Stimulated activated naive CD8-positive, alpha-beta T cell treated with anti-CD3 and anti-CD28 coated beads, Interleukin-15, Interleukin-2, amounts not matched to agents 100 ng/mL and 50 ng/mL, for 24 hours (primary cell): ENCODE measurements at regions not wholly inside any gene's neighbourhood (a gene's known extent, or its start where the extent isn't known, plus 50 kb on each side); places are given as distances from the start of the nearest gene placed in this dataset.

ENCODE experiments used
- H3K27ac Mint-ChIP-seq: one replicate; pipeline ENCODE4 v1.8.0; 2021; ENCODE audit warnings: mild to moderate bottlenecking, mixed read lengths
- H3K27me3 Mint-ChIP-seq: one replicate; pipeline ENCODE4 v1.8.0; 2021; ENCODE audit warnings: mixed read lengths
- H3K36me3 Mint-ChIP-seq: one replicate; pipeline ENCODE4 v1.8.0; 2021; ENCODE audit warnings: low read depth, mixed read lengths
- H3K4me1 Mint-ChIP-seq: one replicate; pipeline ENCODE4 v1.8.0; 2021; ENCODE audit warnings: low read depth, mixed read lengths
- H3K4me3 Mint-ChIP-seq: one replicate; pipeline ENCODE4 v1.8.0; 2021; ENCODE audit warnings: mild to moderate bottlenecking, mixed read lengths
- H3K9me3 Mint-ChIP-seq: one replicate; pipeline ENCODE4 v1.8.0; 2021; ENCODE audit warnings: mixed read lengths

GRCh38 chr1:201763455-201764140 is 65.4 kb upstream of the IPO9 start:
- H3K36me3 Mint-ChIP-seq = no peaks in the 10 kb centered on the region
- H3K4me1 Mint-ChIP-seq = peaks cover 2% of the 10 kb centered on the region
- peaks cover 4% of the 10 kb centered on the region for H3K27me3 Mint-ChIP-seq
- no peak overlapping the region for H3K27ac Mint-ChIP-seq
- H3K9me3 Mint-ChIP-seq = no peaks in the 10 kb centered on the region
- H3K4me3 Mint-ChIP-seq = no peak overlapping the region

DNA sequence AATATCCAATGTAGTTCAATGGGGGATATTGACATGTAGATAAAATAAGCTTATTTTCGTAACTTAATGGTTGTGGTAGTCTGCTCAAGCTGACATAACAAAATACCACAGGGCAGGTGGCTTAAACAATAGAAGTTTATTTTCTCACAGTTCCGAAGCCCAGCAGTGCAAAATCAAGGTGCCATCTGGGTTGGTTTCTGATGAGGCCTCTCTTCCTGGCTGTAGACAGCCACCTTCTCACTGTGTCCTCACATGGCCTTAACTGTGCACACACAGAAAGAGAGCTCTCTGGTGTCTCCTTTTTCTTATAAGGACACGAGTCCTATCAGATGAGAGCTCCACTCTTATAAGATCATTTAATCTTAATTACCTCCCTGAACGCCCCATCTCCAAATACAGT is 64.8 kb upstream of the IPO9 start:
- H3K4me3 Mint-ChIP-seq = no peak overlapping the region
- no peak overlapping the region for H3K27ac Mint-ChIP-seq
- H3K9me3 Mint-ChIP-seq = no peaks in the 10 kb centered on the region
- H3K27me3 Mint-ChIP-seq = peaks cover 4% of the 10 kb centered on the region
- no peaks in the 10 kb centered on the region for H3K36me3 Mint-ChIP-seq
- no peaks in the 10 kb centered on the region for H3K4me1 Mint-ChIP-seq

- Mint-ChIP-seq H3K9me3 (no peaks in the 10 kb centered on the region), H3K4me3 (no peak overlapping the region), H3K36me3 (no peaks in the 10 kb centered on the region), H3K4me1 (no peaks in the 10 kb centered on the region), H3K27ac (no peak overlapping the region), H3K27me3 (peaks cover 4% of the 10 kb centered on the region)
These were observed 64.4 kb upstream of the IPO9 start for GRCh38 chr1:201764579-201764978.

GRCh38 chr1:201766131-201766866 is 62.7 kb upstream of the IPO9 start:
- H3K27ac Mint-ChIP-seq = no peak overlapping the region
- peaks cover 4% of the 10 kb centered on the region for H3K27me3 Mint-ChIP-seq
- no peaks in the 10 kb centered on the region for H3K36me3 Mint-ChIP-seq
- H3K4me3 Mint-ChIP-seq = no peak overlapping the region
- no peaks in the 10 kb centered on the region for H3K4me1 Mint-ChIP-seq
- no peaks in the 10 kb centered on the region for H3K9me3 Mint-ChIP-seq

DNA sequence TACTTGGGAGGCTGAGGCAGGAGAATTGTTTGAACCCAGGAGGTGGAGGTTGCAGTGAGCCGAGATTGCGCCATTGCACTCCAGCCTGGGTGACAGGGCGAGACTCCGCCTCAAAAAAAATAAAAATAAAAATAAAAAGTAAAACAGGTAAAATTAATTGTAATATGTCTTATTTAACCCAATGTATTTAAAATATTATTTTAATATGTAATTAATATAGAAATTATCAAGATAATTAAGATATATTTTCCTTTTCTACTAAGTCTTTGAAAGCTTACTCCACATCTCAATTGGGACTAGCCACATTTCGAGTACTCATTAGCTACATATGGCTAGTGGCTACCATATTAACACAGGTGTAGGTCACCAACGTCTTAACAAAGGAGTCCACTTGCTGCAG is 61.6 kb upstream of the IPO9 start:
- Mint-ChIP-seq H3K4me3 (no peak overlapping the region), H3K27ac (no peak overlapping the region), H3K9me3 (peaks cover 9% of the 10 kb centered on the region), H3K36me3 (no peaks in the 10 kb centered on the region), H3K27me3 (peaks cover 4% of the 10 kb centered on the region), H3K4me1 (no peaks in the 10 kb centered on the region)

GRCh38 chr1:201769072-201769471 is 59.9 kb upstream of the IPO9 start:
- H3K27me3 Mint-ChIP-seq = no peaks in the 10 kb centered on the region
- peaks cover 11% of the 10 kb centered on the region for H3K9me3 Mint-ChIP-seq
- H3K4me3 Mint-ChIP-seq = no peak overlapping the region
- H3K4me1 Mint-ChIP-seq = no peaks in the 10 kb centered on the region
- H3K27ac Mint-ChIP-seq = no peak overlapping the region
- H3K36me3 Mint-ChIP-seq = no peaks in the 10 kb centered on the region

- Mint-ChIP-seq H3K27ac (no peak overlapping the region), H3K4me3 (no peak overlapping the region)
These were observed 59.0 kb upstream of the IPO9 start for GRCh38 chr1:201769966-201770365.

DNA sequence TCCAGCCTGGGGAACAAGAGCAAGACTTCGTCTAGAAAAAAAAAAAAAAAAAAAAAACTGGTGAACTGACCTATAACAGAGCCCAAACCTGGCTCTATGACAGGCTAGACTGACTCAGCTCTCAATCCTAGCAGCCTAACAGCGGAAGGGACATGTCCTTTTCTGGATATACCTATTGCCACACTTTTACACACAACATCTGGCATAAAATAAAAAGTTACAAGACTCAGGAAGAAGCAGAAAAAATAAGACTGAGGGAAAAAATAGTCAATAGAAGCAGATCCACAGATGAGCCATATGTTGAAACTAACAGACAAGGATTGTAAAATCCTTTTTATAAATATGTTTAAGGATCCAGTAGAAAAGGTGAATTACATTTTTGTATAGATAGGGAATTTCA is 57.5 kb upstream of the IPO9 start:
- no peak overlapping the region for H3K27ac Mint-ChIP-seq
- no peaks in the 10 kb centered on the region for H3K4me1 Mint-ChIP-seq
- no peaks in the 10 kb centered on the region for H3K27me3 Mint-ChIP-seq
- no peaks in the 10 kb centered on the region for H3K36me3 Mint-ChIP-seq
- H3K4me3 Mint-ChIP-seq = no peak overlapping the region
- peaks cover 11% of the 10 kb centered on the region for H3K9me3 Mint-ChIP-seq

More at GRCh38 chr1:201769966-201770365, 59.0 kb upstream of the IPO9 start:
- H3K9me3 Mint-ChIP-seq = peaks cover 11% of the 10 kb centered on the region
- H3K4me1 Mint-ChIP-seq = no peaks in the 10 kb centered on the region
- no peaks in the 10 kb centered on the region for H3K27me3 Mint-ChIP-seq
- H3K36me3 Mint-ChIP-seq = no peaks in the 10 kb centered on the region

DNA sequence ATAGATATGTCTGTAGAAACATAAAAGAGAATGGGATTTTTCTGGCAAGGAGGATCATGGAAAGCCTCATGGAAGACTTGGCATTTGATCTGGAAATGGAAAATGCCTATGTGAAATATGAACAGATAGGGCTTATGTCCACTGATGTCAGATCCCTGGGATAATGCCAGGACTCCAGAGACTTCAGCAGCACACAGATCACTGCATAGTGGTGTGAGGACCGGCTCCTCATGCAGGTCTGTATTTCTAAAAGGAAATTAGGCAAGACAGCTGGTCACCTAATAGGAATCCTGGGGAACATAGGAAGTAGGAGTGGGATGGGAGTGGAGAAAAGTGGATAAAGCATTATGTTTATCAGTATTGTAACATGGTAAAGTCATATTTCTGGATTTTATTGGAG is 56.8 kb upstream of the IPO9 start:
- H3K4me3 Mint-ChIP-seq = no peak overlapping the region
- no peaks in the 10 kb centered on the region for H3K27me3 Mint-ChIP-seq
- peaks cover 11% of the 10 kb centered on the region for H3K9me3 Mint-ChIP-seq
- no peaks in the 10 kb centered on the region for H3K36me3 Mint-ChIP-seq
- no peaks in the 10 kb centered on the region for H3K4me1 Mint-ChIP-seq
- no peak overlapping the region for H3K27ac Mint-ChIP-seq

GRCh38 chr1:201773764-201774163 is 55.2 kb upstream of the IPO9 start:
- no peak overlapping the region for H3K4me3 Mint-ChIP-seq
- peaks cover 11% of the 10 kb centered on the region for H3K9me3 Mint-ChIP-seq
- H3K27ac Mint-ChIP-seq = no peak overlapping the region
- H3K36me3 Mint-ChIP-seq = no peaks in the 10 kb centered on the region
- H3K27me3 Mint-ChIP-seq = no peaks in the 10 kb centered on the region
- H3K4me1 Mint-ChIP-seq = no peaks in the 10 kb centered on the region

DNA sequence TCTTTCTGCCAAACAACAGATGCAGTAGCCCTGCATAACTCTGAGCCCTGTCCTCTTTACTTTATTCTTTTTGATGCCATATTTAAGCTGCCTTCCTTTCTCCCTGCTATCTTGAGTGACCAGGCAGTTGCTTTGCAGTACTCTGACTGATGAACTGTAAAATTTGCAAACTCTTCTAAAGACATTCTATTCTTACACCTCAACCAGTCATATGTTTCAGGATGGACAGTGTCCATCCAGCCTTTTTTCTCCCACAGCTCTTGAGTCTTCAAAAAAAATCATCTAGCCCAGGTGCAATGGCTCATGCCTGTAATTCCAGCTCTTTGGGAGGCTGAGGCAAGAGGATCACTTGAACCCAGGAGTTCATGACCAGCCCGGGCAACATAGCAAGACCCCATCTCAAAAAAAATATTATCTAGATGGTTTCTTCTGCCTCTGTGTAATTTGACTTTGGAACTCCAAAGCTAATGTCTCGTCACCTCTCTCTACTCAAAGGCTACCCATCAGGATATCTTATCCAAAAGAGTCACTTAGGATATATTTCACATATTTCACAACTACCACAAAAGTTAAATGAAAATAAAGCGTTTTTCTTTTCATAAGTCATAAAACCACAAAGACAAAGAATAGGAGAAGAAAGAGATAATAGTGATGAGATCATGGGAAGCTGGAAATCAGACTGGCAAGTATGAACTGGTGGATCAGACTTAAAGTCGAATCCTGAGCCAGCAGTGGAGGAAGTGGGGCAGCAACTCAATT is 54.6 kb upstream of the IPO9 start:
- no peaks in the 10 kb centered on the region for H3K36me3 Mint-ChIP-seq
- H3K27ac Mint-ChIP-seq = no peak overlapping the region
- no peak overlapping the region for H3K4me3 Mint-ChIP-seq
- no peaks in the 10 kb centered on the region for H3K4me1 Mint-ChIP-seq
- peaks cover 11% of the 10 kb centered on the region for H3K9me3 Mint-ChIP-seq
- no peaks in the 10 kb centered on the region for H3K27me3 Mint-ChIP-seq

GRCh38 chr1:201774983-201775344 is 54.0 kb upstream of the IPO9 start:
- Mint-ChIP-seq H3K9me3 (peaks cover 11% of the 10 kb centered on the region), H3K4me3 (no peak overlapping the region)

GRCh38 chr1:201775380-201775779 is 53.6 kb upstream of the IPO9 start:
- H3K27ac Mint-ChIP-seq = no peak overlapping the region
- peaks cover 11% of the 10 kb centered on the region for H3K9me3 Mint-ChIP-seq
- H3K4me1 Mint-ChIP-seq = no peaks in the 10 kb centered on the region
- no peak overlapping the region for H3K4me3 Mint-ChIP-seq
- no peaks in the 10 kb centered on the region for H3K36me3 Mint-ChIP-seq
- H3K27me3 Mint-ChIP-seq = no peaks in the 10 kb centered on the region

More at GRCh38 chr1:201774983-201775344, 54.0 kb upstream of the IPO9 start:
- Mint-ChIP-seq H3K27me3 (no peaks in the 10 kb centered on the region), H3K27ac (no peak overlapping the region), H3K4me1 (no peaks in the 10 kb centered on the region), H3K36me3 (no peaks in the 10 kb centered on the region)

DNA sequence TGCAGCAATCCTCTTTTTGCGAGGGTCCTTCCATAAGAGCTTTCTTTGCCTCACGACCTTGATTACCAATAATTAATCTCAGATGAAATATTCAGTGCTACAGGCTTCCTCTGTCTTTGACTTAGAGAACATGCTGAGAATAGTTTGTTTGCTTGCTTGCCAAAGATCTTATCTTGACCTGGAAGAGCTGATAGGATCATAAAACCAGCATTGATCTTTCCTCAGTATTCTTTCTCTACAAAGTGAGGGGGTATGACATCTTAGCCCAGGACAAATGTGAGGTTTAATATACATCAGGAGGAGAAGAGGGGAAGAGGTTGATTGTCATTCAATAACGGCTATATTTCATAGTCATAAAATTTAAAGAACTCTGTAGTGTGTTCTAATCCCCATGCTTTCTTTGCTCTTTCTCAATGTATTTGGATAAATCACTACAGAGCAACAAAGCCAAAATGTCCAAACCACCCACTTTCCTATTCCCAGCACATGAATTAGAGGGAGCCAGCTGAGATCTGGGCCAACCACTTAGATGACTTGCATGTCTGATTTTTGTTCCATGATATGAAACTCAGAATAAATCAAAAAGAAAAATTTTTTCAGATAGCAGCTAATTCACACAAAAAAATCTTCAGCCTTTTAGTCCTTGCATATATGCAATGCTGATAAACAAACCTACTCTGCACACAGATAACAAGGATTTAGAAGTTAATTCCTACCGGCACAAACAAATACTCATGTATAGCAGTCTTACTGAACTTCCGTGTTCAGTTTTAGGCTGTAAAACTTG is 50.5 kb upstream of the IPO9 start:
- Mint-ChIP-seq H3K4me3 (no peak overlapping the region), H3K36me3 (no peaks in the 10 kb centered on the region), H3K9me3 (no peaks in the 10 kb centered on the region), H3K27me3 (no peaks in the 10 kb centered on the region), H3K27ac (no peak overlapping the region), H3K4me1 (no peaks in the 10 kb centered on the region)
